ENCODE measurements at regions not wholly inside any gene's neighbourhood (a gene's known extent, or its start where the extent isn't known, plus 50 kb on each side); places are given as distances from the start of the nearest gene placed in this dataset.
A peak's percentile ranks its signal among the peaks of the same experiment; 100 is the strongest.

GRCh38 chr1:170313306-170313705 lies 167.5 kb downstream of the NTMT2 start:
- H3K36me3 ChIP-seq (ENCODE audit: insufficient read depth), result no peaks in the 10 kb centered on the region; the same call in 1 of the 2 replicates
- H3K4me3 Mint-ChIP-seq, result no peak overlapping the region
- H3K27me3 Mint-ChIP-seq (ENCODE audit: insufficient read depth, low read depth, poor library complexity), result peaks cover 3% of the 10 kb centered on the region
- ATAC-seq (no peak), DNase-seq (ENCODE audit: low spot score) (no peak)
- H3K4me2 ChIP-seq, result no peak overlapping the region
- no peaks in the 10 kb centered on the region for H4K20me1 ChIP-seq (replicated peaks; ENCODE audit: insufficient read depth)
- H3K79me2 ChIP-seq (replicated peaks; ENCODE audit: insufficient read depth), result no peaks in the 10 kb centered on the region
- no peaks in the 10 kb centered on the region for H3F3A ChIP-seq (replicated peaks; ENCODE audit: low read depth)
- H3K36me3 Mint-ChIP-seq (ENCODE audit: low read depth), result no peaks in the 10 kb centered on the region
- H2AFZ ChIP-seq, result no peak overlapping the region
- TF ChIP-seq ZNF331 (CRISPR knock-in tag; IDR thresholded peaks at IDR 0.05; ENCODE audit: low read depth) (no peak), EZH2phosphoT487 (IDR thresholded peaks at IDR 0.05; ENCODE audit: unreplicated experiment) (no peak), REST (IDR thresholded peaks at IDR 0.05; ENCODE audit: unreplicated experiment) (no peak), ZNF462 (CRISPR knock-in tag; IDR thresholded peaks at IDR 0.05) (no peak), POLR2AphosphoS5 (IDR thresholded peaks at IDR 0.05; ENCODE audit: low read depth) (no peak), EZH2 (IDR thresholded peaks at IDR 0.05; ENCODE audit: low read depth, unreplicated experiment) (no peak), CREB1 (CRISPR knock-in tag; IDR thresholded peaks at IDR 0.05; ENCODE audit: low read depth) (no peak), NANOG (IDR thresholded peaks at IDR 0.05; ENCODE audit: borderline replicate concordance) (no peak), CTCF (conservative IDR thresholded peaks at IDR 0.05; ENCODE audit: low read depth in 2 of 2) (no peak), STAT1 (IDR thresholded peaks at IDR 0.05; ENCODE audit: unreplicated experiment) (no peak), JUNB (IDR thresholded peaks at IDR 0.05; ENCODE audit: unreplicated experiment) (no peak), ZNF114 (CRISPR knock-in tag; IDR thresholded peaks at IDR 0.05) (no peak)
- TF ChIP-seq, protein P1, sequence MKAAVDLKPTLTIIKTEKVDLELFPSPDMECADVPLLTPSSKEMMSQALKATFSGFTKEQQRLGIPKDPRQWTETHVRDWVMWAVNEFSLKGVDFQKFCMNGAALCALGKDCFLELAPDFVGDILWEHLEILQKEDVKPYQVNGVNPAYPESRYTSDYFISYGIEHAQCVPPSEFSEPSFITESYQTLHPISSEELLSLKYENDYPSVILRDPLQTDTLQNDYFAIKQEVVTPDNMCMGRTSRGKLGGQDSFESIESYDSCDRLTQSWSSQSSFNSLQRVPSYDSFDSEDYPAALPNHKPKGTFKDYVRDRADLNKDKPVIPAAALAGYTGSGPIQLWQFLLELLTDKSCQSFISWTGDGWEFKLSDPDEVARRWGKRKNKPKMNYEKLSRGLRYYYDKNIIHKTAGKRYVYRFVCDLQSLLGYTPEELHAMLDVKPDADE (IDR thresholded peaks at IDR 0.05), result no peak
- H3K27me3 ChIP-seq (ENCODE audit: insufficient read depth), result no peaks in the 10 kb centered on the region
- H3K27ac Mint-ChIP-seq, result 0 out of 2 replicates have a peak overlapping the region, but pooled peaks have one; percentile 4
- H3K4me1 Mint-ChIP-seq, result peaks cover 15% of the 10 kb centered on the region
- H3K27ac ChIP-seq (ENCODE audit: low read depth), result no peak overlapping the region
- peaks cover 10% of the 10 kb centered on the region for H3K4me1 ChIP-seq (ENCODE audit: insufficient read depth)
- peaks cover 13% of the 10 kb centered on the region for H3K9me2 ChIP-seq (ENCODE audit: insufficient read depth)
- no peaks in the 10 kb centered on the region for H3K9me3 Mint-ChIP-seq
- H3K4me3 ChIP-seq, result no peak overlapping the region
